Osteoblast (primary cell): ENCODE measurements at regions not wholly inside any gene's neighbourhood (a gene's known extent, or its start where the extent isn't known, plus 50 kb on each side); places are given as distances from the start of the nearest gene placed in this dataset.

Experiments used
- DNase-seq: peaks from one replicate; pipeline ENCODE4 v3.0.0; 2011; ENCODE audit warnings: low spot score, mixed read lengths; ENCODE audit not compliant: insufficient read length; ENCODE audit errors: missing footprints
- H2AFZ ChIP-seq: 2 replicates; pipeline ENCODE4 v1.6.0; 2011; ENCODE audit warnings: mild to moderate bottlenecking, low read length
- H3K27ac ChIP-seq: 2 replicates; pipeline ENCODE4 v1.5.1; 2011; ENCODE audit warnings: mild to moderate bottlenecking, low read depth, low read length, moderate library complexity
- H3K27me3 ChIP-seq: 2 replicates; pipeline ENCODE4 v1.6.0; 2012; ENCODE audit warnings: mild to moderate bottlenecking, control low read depth, inconsistent platforms, low read length, moderate library complexity; ENCODE audit not compliant: insufficient read depth
- H3K36me3 ChIP-seq: 2 replicates; pipeline ENCODE4 v1.5.1; 2011; ENCODE audit warnings: mild to moderate bottlenecking, low read length, control low read depth, moderate library complexity; ENCODE audit not compliant: insufficient read depth
- H3K4me1 ChIP-seq: 2 replicates; pipeline ENCODE4 v1.5.1; 2011; ENCODE audit warnings: mild to moderate bottlenecking, low read length, control low read depth, moderate library complexity; ENCODE audit not compliant: insufficient read depth
- H3K4me2 ChIP-seq: 2 replicates; pipeline ENCODE4 v1.6.0; 2011; ENCODE audit warnings: mild to moderate bottlenecking, low read length; ENCODE audit not compliant: insufficient read depth
- H3K4me3 ChIP-seq: fragments of 200-600 bp; sonication (generic); 3 replicates; pipeline ENCODE4 v1.5.1; 2012; ENCODE audit warnings: mild to moderate bottlenecking, low read length, inconsistent platforms; ENCODE audit not compliant: insufficient read depth
- H3K79me2 ChIP-seq: 2 replicates; pipeline ENCODE4 v1.6.0; 2012; ENCODE audit warnings: mild to moderate bottlenecking, low read length, control low read depth, inconsistent platforms; ENCODE audit not compliant: insufficient read depth
- H3K9me3 ChIP-seq: 2 replicates; pipeline ENCODE4 v1.5.1; 2011; ENCODE audit warnings: low read depth, low read length, control low read depth
- H4K20me1 ChIP-seq: 2 replicates; pipeline ENCODE4 v1.6.0; 2012; ENCODE audit warnings: mild to moderate bottlenecking, low read length, control low read depth; ENCODE audit not compliant: insufficient read depth
- CTCF ChIP-seq: IDR thresholded peaks from 2 replicates; pipeline ENCODE4 v1.5.1; 2011; ENCODE audit warnings: mild to moderate bottlenecking, low read depth, low read length, moderate library complexity; ENCODE audit errors: extremely low read depth

- H3K4me3 ChIP-seq: no peak overlapping the region
- H3K4me2 ChIP-seq: no peak overlapping the region
- no peak for DNase-seq
- no peaks in the 10 kb centered on the region for H3K4me1 ChIP-seq
- TF ChIP-seq CTCF: no peak
- peaks cover 4% of the 10 kb centered on the region for H3K9me3 ChIP-seq
- no peak overlapping the region for H3K27ac ChIP-seq
- no peaks in the 10 kb centered on the region for H4K20me1 ChIP-seq
- no peaks in the 10 kb centered on the region for H3K27me3 ChIP-seq
- no peaks in the 10 kb centered on the region for H3K36me3 ChIP-seq
- no peaks in the 10 kb centered on the region for H3K79me2 ChIP-seq
- no peak overlapping the region for H2AFZ ChIP-seq
Measured at GRCh38 chr5:18920966-18921365, 1067.0 kb downstream of the CDH18 start.

GRCh38 chr5:18932081-18932480 is 1055.9 kb downstream of the CDH18 start:
- no peaks in the 10 kb centered on the region for H3K79me2 ChIP-seq
- no peak overlapping the region for H3K4me2 ChIP-seq
- no peaks in the 10 kb centered on the region for H3K36me3 ChIP-seq
- no peaks in the 10 kb centered on the region for H3K4me1 ChIP-seq
- no peak overlapping the region for H3K4me3 ChIP-seq
- no peaks in the 10 kb centered on the region for H4K20me1 ChIP-seq
- TF ChIP-seq CTCF: no peak
- DNase-seq: no peak
- no peak overlapping the region for H2AFZ ChIP-seq
- no peaks in the 10 kb centered on the region for H3K27me3 ChIP-seq
- H3K27ac ChIP-seq: no peak overlapping the region
- no peaks in the 10 kb centered on the region for H3K9me3 ChIP-seq

- no peak for DNase-seq
- no peaks in the 10 kb centered on the region for H3K4me1 ChIP-seq
- H2AFZ ChIP-seq: no peak overlapping the region
- H3K4me3 ChIP-seq: no peak overlapping the region
- no peaks in the 10 kb centered on the region for H3K27me3 ChIP-seq
- H3K79me2 ChIP-seq: no peaks in the 10 kb centered on the region
- TF ChIP-seq CTCF: no peak
- no peaks in the 10 kb centered on the region for H3K9me3 ChIP-seq
- no peak overlapping the region for H3K4me2 ChIP-seq
- H4K20me1 ChIP-seq: no peaks in the 10 kb centered on the region
- no peaks in the 10 kb centered on the region for H3K36me3 ChIP-seq
- H3K27ac ChIP-seq: no peak overlapping the region
Measured at GRCh38 chr5:18944771-18945170, 1043.2 kb downstream of the CDH18 start.

GRCh38 chr5:18954239-18954638 is 1033.8 kb downstream of the CDH18 start:
- Histone ChIP-seq H2AFZ (no peak overlapping the region), H3K27ac (no peak overlapping the region), H3K9me3 (no peaks in the 10 kb centered on the region), H3K27me3 (no peaks in the 10 kb centered on the region), H3K4me1 (no peaks in the 10 kb centered on the region), H4K20me1 (no peaks in the 10 kb centered on the region), H3K4me2 (no peak overlapping the region), H3K79me2 (no peaks in the 10 kb centered on the region), H3K4me3 (no peak overlapping the region), H3K36me3 (no peaks in the 10 kb centered on the region)
- no peak for DNase-seq
- no peak for TF ChIP-seq CTCF
